HT-29 (cell line): ENCODE measurements at regions not wholly inside any gene's neighbourhood (a gene's known extent, or its start where the extent isn't known, plus 50 kb on each side); places are given as distances from the start of the nearest gene placed in this dataset.

Experiments
- DNase-seq: peaks from one replicate; pipeline ENCODE4 v3.0.0-alpha.2; 2015; ENCODE audit warnings: low spot score

- no peak for DNase-seq
Observed at GRCh38 chr6:113489952-113490746, 367.0 kb upstream of the MARCKS start.

- no peak for DNase-seq
Observed at GRCh38 chr6:113491376-113491775, 365.8 kb upstream of the MARCKS start.

GRCh38 chr6:113493991-113494390 is 363.2 kb upstream of the MARCKS start:
- peak; percentile 29 for DNase-seq

- no peak for DNase-seq
Observed at GRCh38 chr6:113495521-113495920, 361.6 kb upstream of the MARCKS start.

- DNase-seq = no peak
Observed at GRCh38 chr6:113496166-113496565, 361.0 kb upstream of the MARCKS start.

- DNase-seq = no peak
Observed at GRCh38 chr6:113500221-113500620, 356.9 kb upstream of the MARCKS start.

GRCh38 chr6:113505084-113505699 is 352.0 kb upstream of the MARCKS start:
- DNase-seq = no peak

- no peak for DNase-seq
Observed at GRCh38 chr6:113508249-113508648, 348.9 kb upstream of the MARCKS start.

- no peak for DNase-seq
Observed at GRCh38 chr6:113511100-113511499, 346.0 kb upstream of the MARCKS start.

- DNase-seq = no peak
Observed at GRCh38 chr6:113512576-113512975, 344.6 kb upstream of the MARCKS start.

- DNase-seq = no peak
Observed at GRCh38 chr6:113513086-113513485, 344.1 kb upstream of the MARCKS start.

- no peak for DNase-seq
Observed at GRCh38 chr6:113522376-113522775, 334.8 kb upstream of the MARCKS start.

- no peak for DNase-seq
Observed at GRCh38 chr6:113524826-113525225, 332.3 kb upstream of the MARCKS start.

GRCh38 chr6:113526553-113526952 is 330.6 kb upstream of the MARCKS start:
- no peak for DNase-seq

GRCh38 chr6:113526995-113527394 is 330.1 kb upstream of the MARCKS start:
- no peak for DNase-seq

- DNase-seq = no peak
Observed at GRCh38 chr6:113528111-113528510, 329.0 kb upstream of the MARCKS start.

GRCh38 chr6:113529196-113529595 is 327.9 kb upstream of the MARCKS start:
- no peak for DNase-seq

GRCh38 chr6:113529879-113530278 is 327.3 kb upstream of the MARCKS start:
- DNase-seq = no peak

- DNase-seq = no peak
Observed at GRCh38 chr6:113530769-113531168, 326.4 kb upstream of the MARCKS start.

- DNase-seq = no peak
Observed at GRCh38 chr6:113539202-113539601, 317.9 kb upstream of the MARCKS start.

- no peak for DNase-seq
Observed at GRCh38 chr6:113539623-113540022, 317.5 kb upstream of the MARCKS start.

GRCh38 chr6:113540466-113540865 is 316.7 kb upstream of the MARCKS start:
- no peak for DNase-seq

- no peak for DNase-seq
Observed at GRCh38 chr6:113551168-113551567, 306.0 kb upstream of the MARCKS start.
